H9 (cell line): ENCODE measurements at regions not wholly inside any gene's neighbourhood (a gene's known extent, or its start where the extent isn't known, plus 50 kb on each side); places are given as distances from the start of the nearest gene placed in this dataset.

Source experiments
- DNase-seq: peaks from one replicate; pipeline ENCODE4 v3.0.0-alpha.2; 2017
- H2AFZ ChIP-seq: one replicate; pipeline ENCODE4 v1.6.1; 2013; ENCODE audit warnings: mild to moderate bottlenecking, low read length, control low read depth, moderate library complexity
- H2AK5ac ChIP-seq: 2 replicates; pipeline ENCODE4 v1.6.1; 2013; ENCODE audit warnings: low read length, control low read depth, mixed read lengths; ENCODE audit not compliant: insufficient read length
- H2BK120ac ChIP-seq: one replicate; pipeline ENCODE4 v1.6.1; 2013; ENCODE audit warnings: low read depth, mild to moderate bottlenecking, low read length, control low read depth, inconsistent platforms; ENCODE audit not compliant: poor library complexity, severe bottlenecking
- H2BK12ac ChIP-seq: 2 replicates; pipeline ENCODE4 v1.6.1; 2013; ENCODE audit warnings: low read length, control low read depth, mixed read lengths, low read depth; ENCODE audit not compliant: insufficient read length
- H2BK15ac ChIP-seq: 2 replicates; pipeline ENCODE4 v1.6.1; 2013; ENCODE audit warnings: low read depth, low read length, control low read depth
- H2BK20ac ChIP-seq: one replicate; pipeline ENCODE4 v1.6.1; 2013; ENCODE audit warnings: low read depth, mild to moderate bottlenecking, low read length, control low read depth, inconsistent platforms; ENCODE audit not compliant: poor library complexity, severe bottlenecking
- H2BK5ac ChIP-seq: 2 replicates; pipeline ENCODE4 v1.6.1; 2013; ENCODE audit warnings: low read length, control low read depth, mixed read lengths; ENCODE audit not compliant: insufficient read length
- H3K14ac ChIP-seq: 2 replicates; pipeline ENCODE4 v1.6.1; 2013; ENCODE audit warnings: low read length, control low read depth; ENCODE audit not compliant: insufficient read depth
- H3K18ac ChIP-seq: 2 replicates; pipeline ENCODE4 v1.6.1; 2013; ENCODE audit warnings: low read depth, mild to moderate bottlenecking, mixed read lengths, low read length, control low read depth; ENCODE audit not compliant: insufficient read length
- H3K23ac ChIP-seq: 2 replicates; pipeline ENCODE4 v1.6.1; 2013; ENCODE audit warnings: low read length, control low read depth, mixed read lengths, low read depth; ENCODE audit not compliant: insufficient read length
- H3K23me2 ChIP-seq: 2 replicates; pipeline ENCODE4 v1.6.1; 2013; ENCODE audit warnings: low read depth, mild to moderate bottlenecking, mixed read lengths, low read length, control low read depth; ENCODE audit not compliant: insufficient read length, poor library complexity, severe bottlenecking
- H3K27ac ChIP-seq: 2 replicates; pipeline ENCODE4 v1.5.1; 2013; ENCODE audit warnings: low read length, control low read depth, mixed read lengths, low read depth; ENCODE audit not compliant: insufficient read length
- H3K27me3 ChIP-seq: 2 replicates; pipeline ENCODE4 v1.6.1; 2013; ENCODE audit warnings: low read length, control low read depth, inconsistent platforms; ENCODE audit not compliant: insufficient read depth
- H3K4ac ChIP-seq: 2 replicates; pipeline ENCODE4 v1.6.1; 2013; ENCODE audit warnings: low read depth, mild to moderate bottlenecking, control low read depth, inconsistent platforms, low read length, moderate library complexity
- H3K4me1 ChIP-seq: 2 replicates; pipeline ENCODE4 v1.6.1; 2013; ENCODE audit warnings: low read length, control low read depth, inconsistent platforms; ENCODE audit not compliant: insufficient read depth
- H3K4me2 ChIP-seq: 2 replicates; pipeline ENCODE4 v1.6.1; 2013; ENCODE audit warnings: low read length, control low read depth, mixed read lengths; ENCODE audit not compliant: insufficient read length, insufficient read depth
- H3K56ac ChIP-seq: 2 replicates; pipeline ENCODE4 v1.6.1; 2013; ENCODE audit warnings: low read depth, mild to moderate bottlenecking, mixed read lengths, low read length, control low read depth; ENCODE audit not compliant: insufficient read length
- H3K79me1 ChIP-seq: 2 replicates; pipeline ENCODE4 v1.6.1; 2013; ENCODE audit warnings: low read depth, mild to moderate bottlenecking, moderate library complexity, low read length, control low read depth, inconsistent platforms; ENCODE audit not compliant: insufficient read depth, poor library complexity, severe bottlenecking
- H3K79me2 ChIP-seq: 2 replicates; pipeline ENCODE4 v1.6.1; 2013; ENCODE audit warnings: low read length, control low read depth, inconsistent platforms; ENCODE audit not compliant: insufficient read depth
- H3K9ac ChIP-seq: 2 replicates; pipeline ENCODE4 v1.6.1; 2013; ENCODE audit warnings: low read length, control low read depth, mixed read lengths; ENCODE audit not compliant: insufficient read length; ENCODE audit errors: extremely low read depth
- H3K9me3 ChIP-seq: one replicate; pipeline ENCODE4 v1.6.1; 2013; ENCODE audit warnings: low read depth, low read length, inconsistent platforms; ENCODE audit not compliant: control insufficient read depth
- H3T11ph ChIP-seq: one replicate; pipeline ENCODE4 v1.6.1; 2013; ENCODE audit warnings: mild to moderate bottlenecking, low read length, control low read depth, inconsistent platforms
- H4K20me1 ChIP-seq: one replicate; pipeline ENCODE4 v1.6.1; 2013; ENCODE audit not compliant: control insufficient read depth, insufficient read length, insufficient read depth
- H4K5ac ChIP-seq: 2 replicates; pipeline ENCODE4 v1.6.1; 2013; ENCODE audit warnings: low read depth, mild to moderate bottlenecking, mixed read lengths, low read length, control low read depth; ENCODE audit not compliant: insufficient read length
- H4K8ac ChIP-seq: replicated peaks from 2 replicates; pipeline ENCODE4 v1.6.1; 2013; ENCODE audit warnings: low read length, control low read depth, mixed read lengths, low read depth; ENCODE audit not compliant: insufficient read length
- H4K91ac ChIP-seq: 2 replicates; pipeline ENCODE4 v1.6.1; 2013; ENCODE audit warnings: low read depth, mild to moderate bottlenecking, moderate library complexity, mixed read lengths, low read length, control low read depth; ENCODE audit not compliant: insufficient read length
- H3K27ac Mint-ChIP-seq, 3 experiments: 2 replicates in 2 of 3; 3 replicates in 1 of 3; pipeline ENCODE4 v1.8.0; 2020 to 2021; ENCODE audit warnings: mixed read lengths in 3 of 3, mild to moderate bottlenecking in 1 of 3, moderate library complexity in 1 of 3
- H3K27me3 Mint-ChIP-seq: 2 replicates; pipeline ENCODE4 v1.8.0; 2021; ENCODE audit warnings: low read depth, mild to moderate bottlenecking, moderate library complexity, mixed read lengths
- H3K36me3 Mint-ChIP-seq, 3 experiments: 2 replicates in 2 of 3; 3 replicates in 1 of 3; pipeline ENCODE4 v1.8.0; 2020 to 2021; ENCODE audit warnings: low read depth in 3 of 3, mixed read lengths in 3 of 3; ENCODE audit not compliant: insufficient read depth in 1 of 3
- H3K4me1 Mint-ChIP-seq, 2 experiments: 2 replicates each; pipeline ENCODE4 v1.8.0; 2020; ENCODE audit warnings: mixed read lengths in 2 of 2
- H3K4me3 Mint-ChIP-seq, 2 experiments: 2 replicates in 1 of 2; 3 replicates in 1 of 2; pipeline ENCODE4 v1.8.0; 2020 to 2021; ENCODE audit warnings: mild to moderate bottlenecking in 2 of 2, mixed read lengths in 2 of 2, moderate library complexity in 1 of 2
- H3K9me3 Mint-ChIP-seq, 2 experiments: 2 replicates in 1 of 2; 3 replicates in 1 of 2; pipeline ENCODE4 v1.8.0; 2020; ENCODE audit warnings: mild to moderate bottlenecking in 2 of 2, mixed read lengths in 2 of 2, moderate library complexity in 1 of 2
- CTCF ChIP-seq: fragments of 200-600 bp; sonication (generic); conservative IDR thresholded peaks from 3 replicates; pipeline ENCODE4 v1.8.0; 2021; ENCODE audit warnings: antibody characterized with exemption, mild to moderate bottlenecking
- WGBS: extraction: QIAGEN DNeasy Blood & Tissue Kit; methylation state at CpG from one replicate; pipeline ENCODE4 v1.1.7; 2013; ENCODE audit warnings: missing lambda C conversion rate, low lambda C conversion rate, mixed read lengths; ENCODE audit not compliant: insufficient read length; ENCODE audit errors: extremely low coverage; 5-methylcytosine and 5-hydroxymethylcytosine counted together

DNA sequence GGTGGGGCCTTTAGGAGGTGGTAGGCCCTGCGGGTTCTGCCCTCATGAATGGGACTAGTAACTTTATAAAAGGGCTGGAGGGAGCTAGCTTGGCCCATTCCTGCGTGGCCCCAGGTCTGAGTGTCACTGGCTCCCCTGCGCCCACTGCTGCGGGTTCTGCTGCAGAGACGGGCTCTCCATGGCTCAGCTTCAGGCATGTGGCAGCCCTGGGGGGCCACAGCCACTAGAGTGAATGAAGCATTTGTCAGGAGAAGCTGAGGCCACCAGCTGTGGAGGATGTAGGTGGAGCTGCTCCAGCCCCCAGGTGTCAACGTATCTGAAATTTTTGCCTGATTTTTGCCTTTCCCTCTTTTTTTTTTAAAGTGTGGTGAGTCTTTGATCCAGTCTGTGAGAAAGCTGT is 119.1 kb downstream of the SOX1 start:
- H3K27ac Mint-ChIP-seq, result no peak overlapping the region

More for the DNA sequence above, 119.1 kb downstream of the SOX1 start:
- no CpG with 5 or more reads among the region's 6 CpGs for WGBS
- Histone ChIP-seq H3K23me2 (no peaks in the 10 kb centered on the region), H2AFZ (no peak overlapping the region), H2BK15ac (no peak overlapping the region), H3K23ac (no peak overlapping the region), H3K27ac (no peak overlapping the region), H3K14ac (no peak overlapping the region), H3K18ac (no peak overlapping the region), H2BK5ac (no peak overlapping the region), H2BK12ac (no peak overlapping the region), H2BK20ac (no peak overlapping the region), H2AK5ac (no peak overlapping the region), H4K8ac (no peak overlapping the region), H2BK120ac (no peak overlapping the region), H4K5ac (no peak overlapping the region), H3K9me3 (no peaks in the 10 kb centered on the region), H3K27me3 (no peaks in the 10 kb centered on the region), H3K4ac (no peak overlapping the region), H3T11ph (no peak overlapping the region), H3K79me2 (no peaks in the 10 kb centered on the region), H3K79me1 (no peaks in the 10 kb centered on the region), H3K56ac (no peak overlapping the region), H4K91ac (no peak overlapping the region), H3K4me1 (no peaks in the 10 kb centered on the region), H3K9ac (no peak overlapping the region), H3K4me2 (no peak overlapping the region), H4K20me1 (no peaks in the 10 kb centered on the region)
- Mint-ChIP-seq H3K27me3 (peaks cover 6% of the 10 kb centered on the region), H3K36me3 (no peaks in the 10 kb centered on the region; a peak in 2 of 7 replicates), H3K9me3 (peaks cover 0 to 3% of the 10 kb centered on the region in 2 experiments; a peak in 2 of 5 replicates), H3K4me3 (no peak overlapping the region), H3K4me1 (peaks cover 3 to 6% of the 10 kb centered on the region in 2 experiments; a peak in 2 of 4 replicates)
- TF ChIP-seq CTCF, result no peak
- no peak for DNase-seq
